ENCODE measurements at regions not wholly inside any gene's neighbourhood (a gene's known extent, or its start where the extent isn't known, plus 50 kb on each side); places are given as distances from the start of the nearest gene placed in this dataset.

- H3K9me3 ChIP-seq (ENCODE audit: control insufficient read depth, insufficient read depth, low read depth, low read length) = no peaks in the 10 kb centered on the region
- TF ChIP-seq TCF7L2 (IDR thresholded peaks at IDR 0.05; ENCODE audit: low read depth, low read length) = no peak
- no peak for TF ChIP-seq CTCF (IDR thresholded peaks at IDR 0.05)
- TF ChIP-seq POLR2AphosphoS5 (IDR thresholded peaks at IDR 0.05; ENCODE audit: low read depth, low read length) = no peak
- TF ChIP-seq SIN3A (IDR thresholded peaks at IDR 0.05; ENCODE audit: borderline replicate concordance, insufficient read depth, low read depth, low read length) = no peak
- TF ChIP-seq REST (IDR thresholded peaks at IDR 0.05; ENCODE audit: insufficient read depth in 1 of 2, low read depth in 2 of 2, low read length in 1 of 2) = no peak
- ATAC-seq = no peak
- no peak for DNase-seq (ENCODE audit: low read depth, low spot score)
- POLR2A ChIA-PET = no interaction called here
- no TSS peak for BruUV-seq (replicated peaks)
- in situ Hi-C loops (cut with HindIII; ENCODE audit: low pct_unique_long_range_greater_than_20kb, low sequenced_read_pairs) (no loop called here), intact Hi-C loops (cut with micrococcal nuclease; ENCODE audit: unreplicated experiment) (no loop called here)
- H3K27me3 ChIP-seq (ENCODE audit: control insufficient read depth, insufficient read depth, low read length) = no peaks in the 10 kb centered on the region
- no peak overlapping the region for H3K4me3 ChIP-seq (ENCODE audit: low read depth in 2 of 2, low read length in 2 of 2)
- H3K36me3 ChIP-seq (ENCODE audit: control insufficient read depth, insufficient read depth, low read length) = no peaks in the 10 kb centered on the region
- no peak overlapping the region for H3K27ac ChIP-seq (ENCODE audit: low read length)
- CTCF ChIA-PET = no interaction called here
- H3K4me1 ChIP-seq (ENCODE audit: control insufficient read depth, insufficient read depth, low read length) = no peaks in the 10 kb centered on the region
Measured at GRCh38 chr2:49567021-49567420, 412.7 kb upstream of the FSHR start.

GRCh38 chr2:49553658-49554057 lies 399.3 kb upstream of the FSHR start:
- CTCF ChIA-PET = no interaction called here
- DNase-seq (ENCODE audit: low read depth, low spot score) = no peak

More at GRCh38 chr2:49553658-49554057, 399.3 kb upstream of the FSHR start:
- Histone ChIP-seq H3K9me3 (ENCODE audit: control insufficient read depth, insufficient read depth, low read depth, low read length) (no peaks in the 10 kb centered on the region), H3K4me1 (ENCODE audit: control insufficient read depth, insufficient read depth, low read length) (no peaks in the 10 kb centered on the region), H3K27ac (ENCODE audit: low read length) (no peak overlapping the region), H3K4me3 (ENCODE audit: low read depth in 2 of 2, low read length in 2 of 2) (no peak overlapping the region), H3K27me3 (ENCODE audit: control insufficient read depth, insufficient read depth, low read length) (no peaks in the 10 kb centered on the region), H3K36me3 (ENCODE audit: control insufficient read depth, insufficient read depth, low read length) (no peaks in the 10 kb centered on the region)
- no peak for ATAC-seq
- intact Hi-C loops (cut with micrococcal nuclease; ENCODE audit: unreplicated experiment) = no loop called here
- no TSS peak for BruUV-seq (replicated peaks)
- in situ Hi-C loops (cut with HindIII; ENCODE audit: low pct_unique_long_range_greater_than_20kb, low sequenced_read_pairs) = no loop called here
- POLR2A ChIA-PET = no interaction called here
- TF ChIP-seq SIN3A (IDR thresholded peaks at IDR 0.05; ENCODE audit: borderline replicate concordance, insufficient read depth, low read depth, low read length) = no peak
- TF ChIP-seq CTCF (IDR thresholded peaks at IDR 0.05) = no peak
- TF ChIP-seq REST (IDR thresholded peaks at IDR 0.05; ENCODE audit: insufficient read depth in 1 of 2, low read depth in 2 of 2, low read length in 1 of 2) = no peak
- no peak for TF ChIP-seq TCF7L2 (IDR thresholded peaks at IDR 0.05; ENCODE audit: low read depth, low read length)
- no peak for TF ChIP-seq POLR2AphosphoS5 (IDR thresholded peaks at IDR 0.05; ENCODE audit: low read depth, low read length)

Data from Panc1 (cell line).